Activated CD8-positive, alpha-beta T cell treated with anti-CD3 and anti-CD28 coated beads for 36 hours (primary cell): ENCODE measurements at regions not wholly inside any gene's neighbourhood (a gene's known extent, or its start where the extent isn't known, plus 50 kb on each side); places are given as distances from the start of the nearest gene placed in this dataset.
A peak's percentile ranks its signal among the peaks of the same experiment; 100 is the strongest.

Experiments
- ATAC-seq: fragments of 200-7000 bp; cut with Tn5 transposase; one replicate; pipeline ENCODE4 v1.10.0; 2021; ENCODE audit warnings: mild to moderate bottlenecking, moderate library complexity
- CTCF ChIA-PET: fragments of 350-600 bp; sonication (Branson Sonifier 250); formaldehyde crosslinking; loops from one replicate; lab custom pipeline; 2021; ENCODE audit warnings: antibody characterized with exemption; lab: Charles Lee
- POLR2A ChIA-PET: fragments of 350-600 bp; sonication (Branson Sonifier 250); formaldehyde crosslinking; loops from one replicate; lab custom pipeline; 2021; ENCODE audit warnings: antibody characterized with exemption; lab: Charles Lee
- DNase-seq: peaks from one replicate; pipeline ENCODE4 v3.0.0-alpha.2; 2020
- H3K27ac Mint-ChIP-seq: one replicate; pipeline ENCODE4 v1.8.0; 2021; ENCODE audit warnings: mild to moderate bottlenecking, mixed read lengths
- H3K27me3 Mint-ChIP-seq: one replicate; pipeline ENCODE4 v1.8.0; 2021; ENCODE audit warnings: mixed read lengths
- H3K36me3 Mint-ChIP-seq: one replicate; pipeline ENCODE4 v1.8.0; 2021; ENCODE audit warnings: low read depth, mixed read lengths
- H3K4me1 Mint-ChIP-seq: one replicate; pipeline ENCODE4 v1.8.0; 2021; ENCODE audit warnings: low read depth, mixed read lengths
- H3K4me3 Mint-ChIP-seq: one replicate; pipeline ENCODE4 v1.8.0; 2021; ENCODE audit warnings: mild to moderate bottlenecking, moderate library complexity, mixed read lengths
- H3K9me3 Mint-ChIP-seq: one replicate; pipeline ENCODE4 v1.8.0; 2021; ENCODE audit warnings: mixed read lengths
- CTCF ChIP-seq: fragments of 200-600 bp; IDR thresholded peaks from one replicate; pipeline ENCODE4 v1.8.0; 2022; ENCODE audit warnings: antibody characterized with exemption, mild to moderate bottlenecking
- intact Hi-C: fragments of 100-400 bp; cut with micrococcal nuclease; formaldehyde crosslinking; loops from one replicate; pipeline ENCODE4 v1.10.0; 2022

DNA sequence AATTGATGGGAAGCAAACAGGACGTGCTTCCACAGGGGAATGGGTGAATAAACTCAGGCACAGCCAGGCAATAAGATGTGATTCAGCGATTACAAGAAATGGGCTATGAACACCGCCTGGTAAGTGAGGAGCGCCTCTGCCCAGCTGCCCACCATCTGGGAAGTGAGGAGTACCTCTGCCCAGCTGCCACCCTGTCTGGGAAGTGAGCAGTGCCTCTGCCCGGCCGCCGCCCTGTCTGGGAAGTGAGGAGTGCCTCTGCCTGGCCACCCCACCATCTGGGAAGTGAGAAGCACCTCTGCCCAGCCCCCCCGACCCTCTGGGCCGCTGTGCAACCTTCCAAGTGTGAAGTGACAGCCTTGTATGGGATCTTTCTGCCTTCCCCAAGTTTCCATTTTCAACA lies 73.2 kb upstream of the PRR5 start:
- intact Hi-C loops, result loop anchor here (10.0 kb wide), 2 partner anchors 544 to 634 kb away; no protein-coding TSS in a partner anchor
- H3K36me3 Mint-ChIP-seq, result no peaks in the 10 kb centered on the region
- ATAC-seq (no peak), DNase-seq (no peak)
- no peak overlapping the region for H3K27ac Mint-ChIP-seq
- POLR2A ChIA-PET, result no interaction called here
- no peak for TF ChIP-seq CTCF
- CTCF ChIA-PET, result no interaction called here
- peaks cover 6% of the 10 kb centered on the region for H3K9me3 Mint-ChIP-seq
- H3K27me3 Mint-ChIP-seq, result no peaks in the 10 kb centered on the region
- peaks cover 6% of the 10 kb centered on the region for H3K4me1 Mint-ChIP-seq
- H3K4me3 Mint-ChIP-seq, result no peak overlapping the region

DNA sequence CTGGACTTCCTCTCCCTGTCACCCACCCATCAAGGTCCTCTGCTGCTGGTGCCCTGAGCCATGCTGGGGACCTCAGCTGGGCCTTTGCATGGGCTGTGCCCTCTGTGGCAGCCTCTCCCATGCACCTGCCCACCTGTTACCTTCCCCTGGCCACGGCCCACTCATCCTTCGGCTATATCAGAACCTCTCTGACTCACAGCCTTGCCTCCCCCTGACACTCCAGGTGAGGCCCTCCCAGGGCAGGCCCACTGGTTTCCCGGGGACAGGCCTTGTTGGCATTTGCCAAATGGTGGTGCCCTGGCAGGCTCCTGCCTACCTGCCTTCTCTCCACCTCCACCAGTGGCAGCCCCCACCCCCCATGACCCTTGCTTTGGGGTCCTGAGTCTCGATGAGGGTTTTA lies 73.7 kb upstream of the PRR5 start:
- peaks cover 6% of the 10 kb centered on the region for H3K4me1 Mint-ChIP-seq
- ATAC-seq (no peak), DNase-seq (no peak)
- H3K4me3 Mint-ChIP-seq, result no peak overlapping the region
- H3K9me3 Mint-ChIP-seq, result peaks cover 6% of the 10 kb centered on the region
- H3K27ac Mint-ChIP-seq, result no peak overlapping the region
- TF ChIP-seq CTCF, result no peak
- ChIA-PET POLR2A (no interaction called here), CTCF (no interaction called here)
- intact Hi-C loops, result loop anchor here (10.0 kb wide), 2 partner anchors 543 to 633 kb away; no protein-coding TSS in a partner anchor
- H3K27me3 Mint-ChIP-seq, result no peaks in the 10 kb centered on the region
- H3K36me3 Mint-ChIP-seq, result no peaks in the 10 kb centered on the region

GRCh38 chr22:44627521-44628139 lies 74.4 kb upstream of the PRR5 start:
- Mint-ChIP-seq H3K27ac (no peak overlapping the region), H3K9me3 (peaks cover 6% of the 10 kb centered on the region), H3K4me1 (peaks cover 6% of the 10 kb centered on the region), H3K4me3 (no peak overlapping the region), H3K36me3 (no peaks in the 10 kb centered on the region), H3K27me3 (no peaks in the 10 kb centered on the region)
- ChIA-PET POLR2A (no interaction called here), CTCF (interaction anchor here (1.1 to 3.9 kb wide), 9 partner anchors 8 to 634 kb away, joined by 3 to 49 read pairs (median 4); no protein-coding TSS in a partner anchor)
- DNase-seq (no peak), ATAC-seq (no peak)
- intact Hi-C loops, result loop anchor here (10.0 kb wide), 2 partner anchors 543 to 633 kb away; no protein-coding TSS in a partner anchor
- TF ChIP-seq CTCF, result no peak

GRCh38 chr22:44625981-44626687 lies 75.9 kb upstream of the PRR5 start:
- CTCF ChIA-PET, result interaction anchor here (0.6 to 3.9 kb wide), 21 partner anchors 9 to 743 kb away, joined by 3 to 49 read pairs (median 3); partner anchors contain the start of gene PARVG
- DNase-seq, result peak; percentile 83
- POLR2A ChIA-PET, result no interaction called here
- intact Hi-C loops, result loop anchor here (10.0 kb wide), 2 partner anchors 541 to 631 kb away; no protein-coding TSS in a partner anchor
- peak; percentile 85 for ATAC-seq
- Mint-ChIP-seq H3K4me3 (no peak overlapping the region), H3K4me1 (peaks cover 6% of the 10 kb centered on the region), H3K9me3 (peaks cover 2% of the 10 kb centered on the region), H3K36me3 (no peaks in the 10 kb centered on the region), H3K27ac (no peak overlapping the region), H3K27me3 (no peaks in the 10 kb centered on the region)
- peak; percentile 98 for TF ChIP-seq CTCF

- POLR2A ChIA-PET, result no interaction called here
- intact Hi-C loops, result loop anchor here (10.0 kb wide), 2 partner anchors 541 to 631 kb away; no protein-coding TSS in a partner anchor
- Mint-ChIP-seq H3K27me3 (no peaks in the 10 kb centered on the region), H3K27ac (no peak overlapping the region), H3K4me3 (no peak overlapping the region), H3K36me3 (no peaks in the 10 kb centered on the region), H3K9me3 (no peaks in the 10 kb centered on the region), H3K4me1 (peaks cover 9% of the 10 kb centered on the region)
- TF ChIP-seq CTCF, result no peak
- CTCF ChIA-PET, result interaction anchor here (0.8 to 3.9 kb wide), 10 partner anchors 19 to 743 kb away, joined by 3 to 49 read pairs (median 4); partner anchors contain the start of gene PARVG
- ATAC-seq, result no peak
- DNase-seq, result no peak
These were observed 76.6 kb upstream of the PRR5 start for GRCh38 chr22:44625421-44625760.
